Subcutaneous abdominal adipose tissue (tissue), 5 donors: ENCODE measurements at regions not wholly inside any gene's neighbourhood (a gene's known extent, or its start where the extent isn't known, plus 50 kb on each side); places are given as distances from the start of the nearest gene placed in this dataset.

Experiments
- H3K27ac ChIP-seq: one replicate; pipeline ENCODE4 v1.7.0; 2013; ENCODE audit warnings: low read depth, mild to moderate bottlenecking, inconsistent platforms, low read length, moderate library complexity
- H3K27me3 ChIP-seq, 5 donors: one replicate each; pipeline ENCODE4 v1.7.0; 2013; ENCODE audit warnings: low read length in 5 of 5, inconsistent platforms in 1 of 5; ENCODE audit not compliant: control insufficient read depth in 5 of 5, insufficient read depth in 4 of 5
- H3K36me3 ChIP-seq, 5 donors: one replicate each; pipeline ENCODE4 v1.7.0; 2013; ENCODE audit warnings: low read length in 5 of 5; ENCODE audit not compliant: control insufficient read depth in 5 of 5, insufficient read depth in 5 of 5
- H3K4me1 ChIP-seq, 5 donors: one replicate each; pipeline ENCODE4 v1.7.0; 2013; ENCODE audit warnings: low read length in 5 of 5, mild to moderate bottlenecking in 3 of 5, moderate library complexity in 1 of 5; ENCODE audit not compliant: control insufficient read depth in 5 of 5, insufficient read depth in 5 of 5
- H3K4me3 ChIP-seq, 5 donors: one replicate each; pipeline ENCODE4 v1.7.0; 2013; ENCODE audit warnings: low read length in 5 of 5, low read depth in 1 of 5
- H3K9ac ChIP-seq, 5 donors: one replicate each; pipeline ENCODE4 v1.7.0; 2013; ENCODE audit warnings: low read length in 5 of 5, mild to moderate bottlenecking in 4 of 5, moderate library complexity in 3 of 5
- H3K9me3 ChIP-seq, 5 donors: one replicate each; pipeline ENCODE4 v1.7.0; 2013; ENCODE audit warnings: low read length in 5 of 5; ENCODE audit not compliant: control insufficient read depth in 5 of 5
- donor health status: healthy.
- donor health status: healthy.
- donor health status: healthy.
- donor health status: healthy.
- donor health status: healthy.

DNA sequence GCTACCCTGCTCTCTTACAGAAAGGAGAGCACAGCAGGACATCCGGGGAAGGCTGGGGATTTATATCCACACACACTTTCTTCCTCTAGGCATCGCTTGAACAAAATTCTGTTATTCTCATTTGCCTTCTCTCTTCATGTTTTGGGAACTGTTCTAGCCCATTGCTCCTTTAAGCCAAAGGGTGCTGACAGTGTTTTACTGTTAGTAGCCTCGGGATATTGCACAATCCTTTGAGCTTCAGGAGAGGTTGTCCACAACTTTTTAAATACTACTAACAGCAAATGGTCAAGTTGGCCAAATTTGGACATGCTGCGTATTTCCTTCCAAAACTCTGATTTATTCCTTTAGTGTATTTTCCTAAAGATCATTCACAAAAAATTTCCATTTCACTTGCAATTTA is 579.2 kb upstream of the RGS18 start:
- Histone ChIP-seq H3K27me3 (no peaks in the 10 kb centered on the region), H3K9me3 (no peaks in the 10 kb centered on the region), H3K4me1 (peaks cover 0 to 13% (median 3%) of the 10 kb centered on the region in 5 donors), H3K4me3 (peak overlapping the region in 2 of 5 donors; percentile 25 to 42), H3K9ac (peak overlapping the region in 1 of 5 donors; percentile 32), H3K36me3 (no peaks in the 10 kb centered on the region), H3K27ac (peak overlapping the region; percentile 25)

DNA sequence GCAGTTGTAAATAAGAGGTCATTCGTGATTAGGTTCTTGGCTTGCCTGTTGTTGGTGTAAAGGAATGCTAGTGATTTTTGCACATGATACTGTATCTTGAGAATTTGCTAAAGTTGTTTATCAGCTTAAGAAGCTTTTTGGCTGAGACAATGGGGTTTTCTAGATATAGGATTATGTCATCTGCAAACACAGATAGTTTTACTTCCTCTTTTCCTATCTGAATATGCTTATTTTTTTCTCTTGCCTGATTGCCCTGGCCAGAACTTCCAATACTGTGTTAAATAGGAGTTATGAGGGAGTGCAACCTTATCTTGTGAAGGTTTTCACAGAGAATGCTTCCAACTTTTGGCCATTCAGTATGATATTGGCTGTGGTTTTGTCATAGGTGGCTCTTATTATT is 576.1 kb upstream of the RGS18 start:
- Histone ChIP-seq H3K36me3 (no peaks in the 10 kb centered on the region), H3K4me3 (no peak overlapping the region), H3K9ac (no peak overlapping the region), H3K9me3 (peaks cover 0 to 2% (median 0%) of the 10 kb centered on the region in 5 donors), H3K27me3 (no peaks in the 10 kb centered on the region), H3K4me1 (peaks cover 0 to 13% (median 3%) of the 10 kb centered on the region in 5 donors), H3K27ac (no peak overlapping the region)

DNA sequence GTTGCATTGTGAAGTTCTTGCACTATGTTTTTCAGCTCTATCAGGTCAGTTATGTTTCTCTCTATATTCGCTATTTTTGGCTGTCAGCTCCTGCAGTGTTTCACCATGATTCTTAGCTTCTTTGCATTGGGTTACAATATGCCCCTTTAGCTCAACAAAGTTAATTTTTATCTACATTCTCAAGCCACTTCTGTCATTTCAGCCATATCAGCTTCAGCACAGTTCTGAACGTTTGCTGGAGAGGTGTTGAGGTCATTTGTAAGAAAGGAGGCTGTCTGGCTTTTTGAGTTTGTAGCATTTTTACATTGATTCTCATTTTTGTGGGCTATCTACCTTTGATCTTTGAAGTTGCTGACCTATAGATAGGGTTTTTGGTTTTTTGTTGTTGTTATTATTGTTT is 573.2 kb upstream of the RGS18 start:
- H3K9me3 ChIP-seq, result peaks cover 0 to 2% (median 0%) of the 10 kb centered on the region in 5 donors
- H3K4me1 ChIP-seq, result no peaks in the 10 kb centered on the region
- H3K36me3 ChIP-seq, result no peaks in the 10 kb centered on the region
- no peak overlapping the region for H3K9ac ChIP-seq
- H3K27ac ChIP-seq, result no peak overlapping the region
- no peaks in the 10 kb centered on the region for H3K27me3 ChIP-seq
- no peak overlapping the region for H3K4me3 ChIP-seq

GRCh38 chr1:191588905-191589304 is 569.4 kb upstream of the RGS18 start:
- Histone ChIP-seq H3K9me3 (peaks cover 0 to 2% (median 0%) of the 10 kb centered on the region in 5 donors), H3K4me3 (no peak overlapping the region), H3K27ac (no peak overlapping the region), H3K9ac (no peak overlapping the region), H3K36me3 (no peaks in the 10 kb centered on the region), H3K27me3 (no peaks in the 10 kb centered on the region), H3K4me1 (no peaks in the 10 kb centered on the region)

DNA sequence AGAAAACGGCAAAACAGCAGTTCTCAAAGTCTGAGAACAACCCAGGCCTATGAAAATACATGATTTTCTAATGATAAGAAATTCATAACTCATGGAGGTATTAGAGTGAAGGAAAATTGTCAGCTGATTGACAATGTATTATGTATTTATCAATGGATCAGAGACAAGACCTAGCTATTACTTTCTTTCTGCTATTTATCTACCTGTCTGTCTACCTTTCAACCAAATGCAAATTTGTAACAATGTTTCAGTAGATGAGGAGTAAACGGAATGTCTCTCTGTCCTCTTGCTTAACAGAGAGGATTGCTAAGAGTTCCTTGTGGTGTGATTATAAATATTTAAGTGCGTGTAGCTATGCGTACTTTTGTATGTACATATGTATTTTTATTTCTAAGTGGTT is 568.7 kb upstream of the RGS18 start:
- H3K27me3 ChIP-seq, result no peaks in the 10 kb centered on the region
- H3K36me3 ChIP-seq, result no peaks in the 10 kb centered on the region
- H3K9ac ChIP-seq, result no peak overlapping the region
- H3K4me1 ChIP-seq, result no peaks in the 10 kb centered on the region
- no peak overlapping the region for H3K27ac ChIP-seq
- H3K9me3 ChIP-seq, result peaks cover 0 to 2% (median 0%) of the 10 kb centered on the region in 5 donors
- no peak overlapping the region for H3K4me3 ChIP-seq

- Histone ChIP-seq H3K9ac (no peak overlapping the region), H3K27me3 (no peaks in the 10 kb centered on the region), H3K4me3 (no peak overlapping the region), H3K36me3 (no peaks in the 10 kb centered on the region), H3K9me3 (no peaks in the 10 kb centered on the region), H3K4me1 (no peaks in the 10 kb centered on the region), H3K27ac (no peak overlapping the region)
Measured at GRCh38 chr1:191590578-191590977, 567.7 kb upstream of the RGS18 start.

DNA sequence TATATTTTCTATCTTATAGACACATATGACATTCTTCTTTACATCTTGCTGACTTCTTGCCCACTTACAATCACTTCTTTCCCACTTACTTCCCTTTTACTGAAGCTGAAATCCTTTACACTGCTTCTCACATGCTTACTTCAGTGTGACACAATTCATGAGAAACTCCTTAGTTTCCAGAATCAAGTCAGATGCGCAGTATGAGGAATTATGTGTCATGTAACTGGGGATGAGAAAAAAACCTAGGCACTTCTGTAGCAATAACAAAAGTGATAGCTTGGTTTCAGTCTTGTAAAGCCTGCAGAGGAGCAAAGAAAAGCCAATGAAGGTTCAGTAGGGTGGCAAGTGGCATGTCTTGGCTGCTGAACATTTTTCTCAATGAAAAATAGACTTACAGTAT is 566.2 kb upstream of the RGS18 start:
- Histone ChIP-seq H3K27ac (no peak overlapping the region), H3K27me3 (no peaks in the 10 kb centered on the region), H3K4me1 (no peaks in the 10 kb centered on the region), H3K9me3 (no peaks in the 10 kb centered on the region), H3K9ac (no peak overlapping the region), H3K4me3 (no peak overlapping the region), H3K36me3 (no peaks in the 10 kb centered on the region)

DNA sequence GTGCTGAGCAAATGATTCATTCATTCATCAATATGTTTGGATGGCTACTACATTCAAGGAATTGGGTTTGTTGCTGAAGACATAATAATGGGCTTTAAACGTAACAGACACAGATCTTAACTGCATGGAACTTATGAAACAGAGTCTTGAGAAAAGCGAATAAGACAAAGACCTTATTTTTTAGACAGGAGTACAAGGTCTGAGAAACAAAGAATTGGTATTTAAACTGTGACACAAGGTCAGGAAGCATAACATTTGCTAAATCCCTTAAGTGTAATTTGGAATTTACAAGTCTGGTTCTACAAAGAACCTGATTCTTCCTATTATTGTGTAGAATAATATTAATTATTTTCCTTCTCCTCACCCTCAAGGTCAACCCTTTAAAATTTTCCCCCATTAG is 565.4 kb upstream of the RGS18 start:
- no peak overlapping the region for H3K4me3 ChIP-seq
- no peaks in the 10 kb centered on the region for H3K36me3 ChIP-seq
- no peaks in the 10 kb centered on the region for H3K4me1 ChIP-seq
- H3K9ac ChIP-seq, result no peak overlapping the region
- H3K27ac ChIP-seq, result no peak overlapping the region
- no peaks in the 10 kb centered on the region for H3K9me3 ChIP-seq
- H3K27me3 ChIP-seq, result no peaks in the 10 kb centered on the region

- no peaks in the 10 kb centered on the region for H3K27me3 ChIP-seq
- H3K9ac ChIP-seq, result no peak overlapping the region
- H3K4me1 ChIP-seq, result no peaks in the 10 kb centered on the region
- no peaks in the 10 kb centered on the region for H3K9me3 ChIP-seq
- H3K36me3 ChIP-seq, result no peaks in the 10 kb centered on the region
- no peak overlapping the region for H3K27ac ChIP-seq
- H3K4me3 ChIP-seq, result no peak overlapping the region
Measured at GRCh38 chr1:191595170-191595569, 563.1 kb upstream of the RGS18 start.

DNA sequence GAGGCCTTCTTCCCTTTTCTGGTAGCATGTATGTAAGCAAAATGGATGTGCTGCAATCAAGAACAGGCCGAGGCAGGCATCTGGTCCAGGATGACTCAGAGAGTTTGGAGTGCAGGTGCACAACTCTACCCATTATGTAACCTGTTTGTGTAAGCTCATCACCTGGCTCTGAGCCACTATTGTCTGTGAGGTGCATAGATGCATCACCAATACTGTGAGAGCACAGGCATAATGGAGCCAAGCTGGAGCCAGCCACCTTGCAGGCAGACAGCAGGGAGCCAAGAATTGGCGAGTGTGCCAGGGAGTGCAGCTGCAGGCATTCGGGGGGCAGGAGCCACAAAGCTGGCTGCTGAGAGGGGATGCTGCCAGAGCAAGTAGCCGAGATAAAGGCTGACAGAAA is 549.9 kb upstream of the RGS18 start:
- H3K27me3 ChIP-seq, result no peaks in the 10 kb centered on the region
- no peaks in the 10 kb centered on the region for H3K36me3 ChIP-seq
- H3K9ac ChIP-seq, result no peak overlapping the region
- no peak overlapping the region for H3K27ac ChIP-seq
- H3K4me3 ChIP-seq, result no peak overlapping the region
- H3K9me3 ChIP-seq, result no peaks in the 10 kb centered on the region
- H3K4me1 ChIP-seq, result peaks cover 0 to 3% (median 0%) of the 10 kb centered on the region in 5 donors

GRCh38 chr1:191609305-191609704 is 549.0 kb upstream of the RGS18 start:
- peaks cover 0 to 3% (median 0%) of the 10 kb centered on the region in 5 donors for H3K4me1 ChIP-seq
- H3K4me3 ChIP-seq, result no peak overlapping the region
- H3K27me3 ChIP-seq, result no peaks in the 10 kb centered on the region
- H3K27ac ChIP-seq, result no peak overlapping the region
- H3K9me3 ChIP-seq, result no peaks in the 10 kb centered on the region
- no peak overlapping the region for H3K9ac ChIP-seq
- no peaks in the 10 kb centered on the region for H3K36me3 ChIP-seq
